HG03342 (cell line): ENCODE measurements at regions not wholly inside any gene's neighbourhood (a gene's known extent, or its start where the extent isn't known, plus 50 kb on each side); places are given as distances from the start of the nearest gene placed in this dataset.

Source experiments
- ATAC-seq: cut with Tn5 transposase; IDR thresholded peaks from one replicate; pipeline ENCODE4 v1.9.1; 2021; ENCODE audit warnings: mild to moderate bottlenecking, moderate library complexity; ENCODE audit not compliant: unreplicated experiment

DNA sequence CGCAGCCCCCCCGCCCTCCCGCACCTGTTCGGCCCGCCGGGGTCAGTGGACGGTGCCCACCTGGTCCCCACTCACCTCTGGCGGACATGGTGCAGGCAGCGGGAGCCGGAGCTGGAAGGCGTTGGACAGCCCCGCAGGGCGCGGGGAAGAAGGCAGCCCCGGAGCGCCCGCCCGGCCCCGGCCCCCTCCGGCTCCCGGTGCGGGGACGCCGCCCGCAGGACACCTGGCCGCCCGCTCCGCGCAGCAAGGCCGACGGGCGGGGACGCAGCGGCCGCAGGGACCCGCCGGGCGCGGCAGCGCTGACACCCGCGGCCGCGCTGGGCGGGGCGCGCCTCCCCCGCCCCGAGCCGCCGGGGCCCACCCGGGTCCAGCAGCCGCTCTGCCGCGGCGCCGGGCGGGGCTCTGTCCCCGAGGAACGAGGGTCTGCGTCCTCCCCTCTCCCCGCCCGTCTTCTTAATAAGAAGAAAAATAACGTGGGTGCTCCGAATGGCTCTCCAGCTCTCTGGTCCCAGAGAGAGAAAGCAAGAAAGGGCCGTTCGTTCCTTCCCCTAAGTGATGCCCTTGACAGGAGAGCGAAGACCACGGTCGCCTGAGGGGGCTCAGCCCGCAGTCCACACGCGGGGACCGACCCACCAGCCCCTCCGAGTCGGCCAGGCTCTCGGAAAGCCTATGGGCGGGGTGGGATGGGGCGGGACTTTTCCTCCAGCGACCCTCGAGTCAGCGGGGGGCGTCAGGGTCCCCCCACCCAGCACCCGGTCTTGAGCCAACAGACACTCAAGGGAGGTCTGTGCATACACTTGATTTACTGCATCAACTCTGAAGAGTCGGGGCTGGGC lies 53.4 kb upstream of the FHIP2A start:
- ATAC-seq, result no peak

DNA sequence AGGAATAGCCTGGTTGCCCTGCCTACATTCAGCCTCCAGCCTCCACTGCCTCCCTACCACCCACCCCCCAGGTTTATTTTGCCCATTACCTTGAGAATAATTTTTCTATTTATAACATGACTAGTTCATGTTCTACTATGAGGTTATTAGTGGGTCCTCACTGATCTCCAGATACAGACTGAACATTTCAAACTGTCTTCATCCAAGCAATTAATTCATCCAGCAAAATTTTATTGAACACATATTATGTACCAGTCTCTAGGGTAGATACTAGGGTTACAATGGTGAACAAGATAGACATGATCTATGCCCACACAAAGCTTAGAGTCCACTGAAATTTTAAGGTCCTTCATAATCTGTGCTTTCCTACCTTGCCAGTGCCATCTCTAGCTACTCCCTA lies 51.6 kb upstream of the FHIP2A start:
- ATAC-seq, result no peak

DNA sequence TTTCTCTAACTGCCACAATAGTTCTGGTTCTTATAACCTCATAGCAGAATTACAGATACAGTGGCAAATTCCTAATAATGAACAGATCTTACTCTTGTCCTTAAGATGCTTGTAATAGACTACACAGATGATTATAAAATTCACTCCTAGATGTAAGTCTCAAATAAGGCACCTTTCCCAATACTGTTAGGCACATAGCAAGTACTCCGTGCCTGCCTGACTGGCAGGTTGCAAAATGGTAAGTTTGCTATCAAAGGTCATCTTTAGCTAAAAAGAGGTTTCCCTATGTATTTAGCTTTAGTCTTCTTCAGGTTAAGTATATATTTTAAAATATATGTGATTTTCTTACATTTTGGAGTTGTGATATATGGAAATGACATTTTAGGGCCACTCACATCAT lies 50.4 kb upstream of the FHIP2A start:
- no peak for ATAC-seq

DNA sequence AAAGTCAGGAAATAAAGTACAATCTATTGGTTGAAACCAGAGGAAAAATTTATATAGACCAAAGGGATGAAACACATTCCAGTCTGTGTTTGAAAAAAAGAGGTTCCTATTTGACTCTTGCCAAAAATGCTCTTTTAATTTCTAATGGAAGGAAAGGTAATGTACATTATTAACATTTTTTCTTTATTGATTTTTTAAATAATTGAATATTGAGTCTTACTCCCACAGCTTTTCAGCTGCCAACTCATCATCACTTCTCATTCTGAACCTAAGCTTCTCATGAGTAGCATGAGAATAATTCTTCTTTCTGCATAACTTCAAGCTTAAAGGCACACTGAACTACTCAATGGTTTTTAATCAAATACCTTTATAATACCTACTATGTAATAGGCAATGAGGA lies 49.8 kb upstream of the FHIP2A start:
- no peak for ATAC-seq
